ENCODE measurements at regions not wholly inside any gene's neighbourhood (a gene's known extent, or its start where the extent isn't known, plus 50 kb on each side); places are given as distances from the start of the nearest gene placed in this dataset.

DNA sequence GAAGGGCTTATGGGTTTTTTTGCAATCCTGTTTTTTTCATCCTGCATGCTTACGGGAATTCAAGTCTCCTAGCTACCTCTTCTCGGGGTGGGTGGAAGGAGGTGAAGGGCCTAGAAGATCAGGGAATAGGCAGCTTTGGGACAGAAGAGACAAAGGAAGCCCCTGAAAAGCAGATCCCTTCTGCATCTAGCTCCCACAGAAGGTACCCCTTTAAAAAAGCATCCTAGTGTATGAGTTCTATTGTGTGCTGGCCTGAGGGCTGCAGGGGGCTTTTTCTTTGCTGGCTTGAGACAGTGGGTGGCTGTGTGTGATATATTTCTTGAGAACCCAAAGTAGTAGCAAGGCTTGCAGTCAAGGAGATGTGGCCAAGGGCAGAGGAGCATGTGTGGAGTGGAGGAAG is 330.5 kb downstream of the MAF start:
- TF ChIP-seq, protein P1, sequence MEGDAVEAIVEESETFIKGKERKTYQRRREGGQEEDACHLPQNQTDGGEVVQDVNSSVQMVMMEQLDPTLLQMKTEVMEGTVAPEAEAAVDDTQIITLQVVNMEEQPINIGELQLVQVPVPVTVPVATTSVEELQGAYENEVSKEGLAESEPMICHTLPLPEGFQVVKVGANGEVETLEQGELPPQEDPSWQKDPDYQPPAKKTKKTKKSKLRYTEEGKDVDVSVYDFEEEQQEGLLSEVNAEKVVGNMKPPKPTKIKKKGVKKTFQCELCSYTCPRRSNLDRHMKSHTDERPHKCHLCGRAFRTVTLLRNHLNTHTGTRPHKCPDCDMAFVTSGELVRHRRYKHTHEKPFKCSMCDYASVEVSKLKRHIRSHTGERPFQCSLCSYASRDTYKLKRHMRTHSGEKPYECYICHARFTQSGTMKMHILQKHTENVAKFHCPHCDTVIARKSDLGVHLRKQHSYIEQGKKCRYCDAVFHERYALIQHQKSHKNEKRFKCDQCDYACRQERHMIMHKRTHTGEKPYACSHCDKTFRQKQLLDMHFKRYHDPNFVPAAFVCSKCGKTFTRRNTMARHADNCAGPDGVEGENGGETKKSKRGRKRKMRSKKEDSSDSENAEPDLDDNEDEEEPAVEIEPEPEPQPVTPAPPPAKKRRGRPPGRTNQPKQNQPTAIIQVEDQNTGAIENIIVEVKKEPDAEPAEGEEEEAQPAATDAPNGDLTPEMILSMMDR (IDR thresholded peaks at IDR 0.05), result no peak
- TF ChIP-seq POLR2A (IDR thresholded peaks at IDR 0.05), result no peak

All from adrenal gland (tissue), 5 donors.